ENCODE measurements at regions not wholly inside any gene's neighbourhood (a gene's known extent, or its start where the extent isn't known, plus 50 kb on each side); places are given as distances from the start of the nearest gene placed in this dataset.

GRCh38 chr6:114793428-114793827 lies 450.6 kb upstream of the HS3ST5 start:
- TF ChIP-seq CTCF (IDR thresholded peaks at IDR 0.05; ENCODE audit: extremely low read depth in 1 of 2, insufficient read depth in 1 of 2, low read depth in 1 of 2, low read length in 2 of 2) (no peak), EZH2 (IDR thresholded peaks at IDR 0.05; ENCODE audit: borderline replicate concordance, low read depth, low read length, severe bottlenecking) (no peak), JUN (IDR thresholded peaks at IDR 0.05; ENCODE audit: borderline replicate concordance, insufficient read depth, insufficient read length, low read depth) (no peak), POLR2AphosphoS5 (IDR thresholded peaks at IDR 0.05; ENCODE audit: insufficient read depth, low read depth, low read length) (no peak), POLR2A (IDR thresholded peaks at IDR 0.05; ENCODE audit: low read depth, low read length) (no peak), GATA2 (IDR thresholded peaks at IDR 0.05; ENCODE audit: insufficient read depth, insufficient read length, low read depth, low read length) (no peak), FOS (IDR thresholded peaks at IDR 0.05; ENCODE audit: borderline replicate concordance, insufficient read depth, low read length) (no peak), MAX (IDR thresholded peaks at IDR 0.05; ENCODE audit: insufficient read depth, insufficient read length) (no peak)
